MV-4-11 (cell line): ENCODE measurements at regions not wholly inside any gene's neighbourhood (a gene's known extent, or its start where the extent isn't known, plus 50 kb on each side); places are given as distances from the start of the nearest gene placed in this dataset.

Experiments
- DNase-seq: peaks from one replicate; lab custom pipeline; 2025; lab: John Stamatoyannopoulos, UW

GRCh38 chr9:4384750-4385149, 84.9 kb upstream of the GLIS3 start:
- no peak for DNase-seq

- no peak for DNase-seq
Observed at GRCh38 chr9:4382722-4383317, 83.0 kb upstream of the GLIS3 start.

GRCh38 chr9:4381744-4382143, 81.9 kb upstream of the GLIS3 start:
- no peak for DNase-seq

- no peak for DNase-seq
Observed at GRCh38 chr9:4380406-4380805, 80.5 kb upstream of the GLIS3 start.

- peak; percentile 3 for DNase-seq
Observed at GRCh38 chr9:4375424-4376200, 75.7 kb upstream of the GLIS3 start.

- DNase-seq = no peak
Observed at GRCh38 chr9:4371108-4371507, 71.2 kb upstream of the GLIS3 start.

GRCh38 chr9:4370501-4370900, 70.6 kb upstream of the GLIS3 start:
- no peak for DNase-seq

GRCh38 chr9:4366591-4367330, 66.9 kb upstream of the GLIS3 start:
- DNase-seq = peak; percentile 12

- no peak for DNase-seq
Observed at GRCh38 chr9:4365055-4365454, 65.2 kb upstream of the GLIS3 start.

- DNase-seq = no peak
Observed at GRCh38 chr9:4362281-4362680, 62.4 kb upstream of the GLIS3 start.

GRCh38 chr9:4359016-4359415, 59.1 kb upstream of the GLIS3 start:
- DNase-seq = no peak

GRCh38 chr9:4357929-4358328, 58.1 kb upstream of the GLIS3 start:
- DNase-seq = no peak

- no peak for DNase-seq
Observed at GRCh38 chr9:4356306-4356705, 56.4 kb upstream of the GLIS3 start.

- no peak for DNase-seq
Observed at GRCh38 chr9:4353236-4353635, 53.4 kb upstream of the GLIS3 start.

GRCh38 chr9:4349816-4350418, 50.0 kb upstream of the GLIS3 start:
- DNase-seq = no peak
